Tibial nerve (tissue), 4 donors: ENCODE measurements at regions not wholly inside any gene's neighbourhood (a gene's known extent, or its start where the extent isn't known, plus 50 kb on each side); places are given as distances from the start of the nearest gene placed in this dataset.

ENCODE experiments used
- DNase-seq, 2 donors: peaks; one replicate each; pipeline ENCODE4 v3.0.0-alpha.2; 2019; ENCODE audit warnings: low spot score in 2 of 2
- H3K27ac ChIP-seq, 4 donors: fragments of 200-600 bp; sonication (generic) in 3 of 4; one replicate each; pipeline ENCODE4 v1.5.1; 2017 to 2019; ENCODE audit warnings: mild to moderate bottlenecking in 1 of 4
- H3K27me3 ChIP-seq, 2 donors: fragments of 200-600 bp; sonication (generic) in 1 of 2; one replicate each; pipeline versions ENCODE4 v1.5.1 to v1.6.0; 2017 to 2019
- H3K36me3 ChIP-seq, 3 donors: fragments of 200-600 bp; sonication (generic); one replicate each; pipeline ENCODE4 v1.5.1; 2018 to 2019
- H3K4me1 ChIP-seq, 4 donors: fragments of 200-600 bp; sonication (generic) in 3 of 4; one replicate each; pipeline ENCODE4 v1.5.1; 2017 to 2019
- H3K4me3 ChIP-seq, 4 donors: fragments of 200-600 bp; sonication (generic) in 3 of 4; one replicate each; pipeline ENCODE4 v1.5.1; 2017 to 2019; ENCODE audit warnings: mild to moderate bottlenecking in 1 of 4, moderate library complexity in 1 of 4
- H3K9me3 ChIP-seq, 4 donors: fragments of 200-600 bp; sonication (generic) in 3 of 4; one replicate each; pipeline ENCODE4 v1.5.1; 2017 to 2019
- EP300 ChIP-seq, 2 donors: sonication (generic); formaldehyde crosslinking; IDR thresholded peaks; one replicate each; pipeline ENCODE4 v1.6.1; 2017; ENCODE audit warnings: antibody characterized with exemption in 2 of 2, mild to moderate bottlenecking in 1 of 2
- POLR2A ChIP-seq, 2 donors: fragments of 450-650 bp; IDR thresholded peaks; one replicate each; pipeline ENCODE4 v1.6.1; 2017; ENCODE audit warnings: antibody characterized with exemption in 2 of 2, mild to moderate bottlenecking in 2 of 2, moderate library complexity in 2 of 2
- WGBS, 2 donors: methylation state at CpG; one replicate each; pipeline ENCODE4 v1.1.5; 2018; 5-methylcytosine and 5-hydroxymethylcytosine counted together
- TF ChIP-seq, protein P1 (sequence below), 5 experiments: fragments of 200-600 bp in 3 of 5; fragments of 450-650 bp in 2 of 5; sonication (generic) in 3 of 5; IDR thresholded peaks; one replicate each; pipeline ENCODE4 v1.5.1; 2016 to 2019; ENCODE audit warnings: antibody characterized with exemption in 5 of 5, mild to moderate bottlenecking in 3 of 5, moderate library complexity in 2 of 5

- Histone ChIP-seq H3K4me1 (no peaks in the 10 kb centered on the region), H3K36me3 (no peaks in the 10 kb centered on the region), H3K4me3 (no peak overlapping the region), H3K27ac (no peak overlapping the region), H3K9me3 (no peaks in the 10 kb centered on the region), H3K27me3 (no peaks in the 10 kb centered on the region)
- 66 to 67% methylated on average over 6 of the region's 6 CpGs for WGBS, 2 donors
- DNase-seq: no peak
- TF ChIP-seq, protein P1, sequence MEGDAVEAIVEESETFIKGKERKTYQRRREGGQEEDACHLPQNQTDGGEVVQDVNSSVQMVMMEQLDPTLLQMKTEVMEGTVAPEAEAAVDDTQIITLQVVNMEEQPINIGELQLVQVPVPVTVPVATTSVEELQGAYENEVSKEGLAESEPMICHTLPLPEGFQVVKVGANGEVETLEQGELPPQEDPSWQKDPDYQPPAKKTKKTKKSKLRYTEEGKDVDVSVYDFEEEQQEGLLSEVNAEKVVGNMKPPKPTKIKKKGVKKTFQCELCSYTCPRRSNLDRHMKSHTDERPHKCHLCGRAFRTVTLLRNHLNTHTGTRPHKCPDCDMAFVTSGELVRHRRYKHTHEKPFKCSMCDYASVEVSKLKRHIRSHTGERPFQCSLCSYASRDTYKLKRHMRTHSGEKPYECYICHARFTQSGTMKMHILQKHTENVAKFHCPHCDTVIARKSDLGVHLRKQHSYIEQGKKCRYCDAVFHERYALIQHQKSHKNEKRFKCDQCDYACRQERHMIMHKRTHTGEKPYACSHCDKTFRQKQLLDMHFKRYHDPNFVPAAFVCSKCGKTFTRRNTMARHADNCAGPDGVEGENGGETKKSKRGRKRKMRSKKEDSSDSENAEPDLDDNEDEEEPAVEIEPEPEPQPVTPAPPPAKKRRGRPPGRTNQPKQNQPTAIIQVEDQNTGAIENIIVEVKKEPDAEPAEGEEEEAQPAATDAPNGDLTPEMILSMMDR (IDR thresholded peaks at IDR 0.05): no peak
- no peak for TF ChIP-seq EP300 (IDR thresholded peaks at IDR 0.05)
- TF ChIP-seq POLR2A (IDR thresholded peaks at IDR 0.05): no peak
These were observed 112.2 kb upstream of the ALDH1B1 start for GRCh38 chr9:38280251-38280800.

- TF ChIP-seq EP300 (IDR thresholded peaks at IDR 0.05) (no peak), POLR2A (IDR thresholded peaks at IDR 0.05) (no peak)
- TF ChIP-seq, protein P1 (IDR thresholded peaks at IDR 0.05): no peak
- H3K36me3 ChIP-seq: no peaks in the 10 kb centered on the region
- no peak for DNase-seq
- no peaks in the 10 kb centered on the region for H3K4me1 ChIP-seq
- WGBS, 2 donors: 77 to 79% methylated on average over 7 of the region's 7 CpGs
- no peak overlapping the region for H3K4me3 ChIP-seq
- no peaks in the 10 kb centered on the region for H3K9me3 ChIP-seq
- H3K27ac ChIP-seq: no peak overlapping the region
- no peaks in the 10 kb centered on the region for H3K27me3 ChIP-seq
These were observed 113.4 kb upstream of the ALDH1B1 start for GRCh38 chr9:38278931-38279679.

DNA sequence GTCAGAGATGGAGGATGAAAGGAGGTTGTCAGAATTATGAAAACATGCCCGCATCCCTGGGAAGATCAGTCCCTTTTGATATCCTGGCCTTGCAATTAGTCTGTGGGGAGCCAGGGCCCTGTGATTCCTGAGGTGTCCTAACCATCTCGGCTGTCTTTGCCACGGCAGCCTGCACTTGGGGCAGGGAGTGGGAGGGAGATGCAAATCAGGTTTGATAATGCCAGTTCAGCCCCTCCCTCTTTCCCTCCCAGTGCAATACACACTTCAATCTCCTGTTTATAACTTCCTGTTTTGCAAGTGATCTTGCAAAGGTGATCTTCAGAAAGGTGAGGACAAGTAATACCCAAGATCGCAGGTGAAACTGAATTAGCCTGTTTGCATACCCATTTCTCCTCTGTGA, 114.0 kb upstream of the ALDH1B1 start:
- H3K9me3 ChIP-seq: no peaks in the 10 kb centered on the region
- 60 to 72% methylated on average over 4 of the region's 4 CpGs for WGBS, 2 donors
- H3K4me3 ChIP-seq: no peak overlapping the region
- no peaks in the 10 kb centered on the region for H3K4me1 ChIP-seq
- TF ChIP-seq EP300 (IDR thresholded peaks at IDR 0.05): no peak
- no peak for TF ChIP-seq POLR2A (IDR thresholded peaks at IDR 0.05)
- TF ChIP-seq, protein P1 (IDR thresholded peaks at IDR 0.05): no peak
- no peak for DNase-seq
- H3K36me3 ChIP-seq: no peaks in the 10 kb centered on the region
- H3K27me3 ChIP-seq: no peaks in the 10 kb centered on the region
- H3K27ac ChIP-seq: no peak overlapping the region

GRCh38 chr9:38277601-38278200, 114.8 kb upstream of the ALDH1B1 start:
- no peak for DNase-seq
- Histone ChIP-seq H3K36me3 (no peaks in the 10 kb centered on the region), H3K27me3 (no peaks in the 10 kb centered on the region), H3K4me1 (no peaks in the 10 kb centered on the region), H3K4me3 (no peak overlapping the region), H3K9me3 (no peaks in the 10 kb centered on the region), H3K27ac (no peak overlapping the region)
- WGBS, 2 donors: 88 to 90% methylated on average over 8 of the region's 8 CpGs
- TF ChIP-seq, protein P1 (IDR thresholded peaks at IDR 0.05): no peak
- TF ChIP-seq POLR2A (IDR thresholded peaks at IDR 0.05): no peak
- no peak for TF ChIP-seq EP300 (IDR thresholded peaks at IDR 0.05)

GRCh38 chr9:38276771-38277439, 115.6 kb upstream of the ALDH1B1 start:
- H3K9me3 ChIP-seq: peaks cover 0 to 2% (median 0%) of the 10 kb centered on the region in 4 donors
- 66 to 69% methylated on average over 14 of the region's 14 CpGs for WGBS, 2 donors
- H3K27me3 ChIP-seq: no peaks in the 10 kb centered on the region
- H3K4me1 ChIP-seq: no peaks in the 10 kb centered on the region
- no peak overlapping the region for H3K27ac ChIP-seq
- H3K4me3 ChIP-seq: no peak overlapping the region
- no peaks in the 10 kb centered on the region for H3K36me3 ChIP-seq
- TF ChIP-seq, protein P1 (IDR thresholded peaks at IDR 0.05): no peak
- no peak for TF ChIP-seq POLR2A (IDR thresholded peaks at IDR 0.05)
- TF ChIP-seq EP300 (IDR thresholded peaks at IDR 0.05): no peak
- DNase-seq: no peak
